Activated naive CD8-positive, alpha-beta T cell treated with anti-CD3 and anti-CD28 coated beads for 36 hours (primary cell): ENCODE measurements at regions not wholly inside any gene's neighbourhood (a gene's known extent, or its start where the extent isn't known, plus 50 kb on each side); places are given as distances from the start of the nearest gene placed in this dataset.
"Not testable (repeated sequence)": the region's sequence is repeated elsewhere in the genome, so short reads cannot be mapped to it uniquely, and the experiment has no call there.

Source experiments
- DNase-seq: peaks from one replicate; pipeline ENCODE4 v3.0.0; 2021
- H3K27ac Mint-ChIP-seq: one replicate; pipeline ENCODE4 v1.8.0; 2022; ENCODE audit warnings: mild to moderate bottlenecking, moderate library complexity, mixed read lengths
- H3K27me3 Mint-ChIP-seq: one replicate; pipeline ENCODE4 v1.8.0; 2022; ENCODE audit warnings: mild to moderate bottlenecking, mixed read lengths
- H3K36me3 Mint-ChIP-seq: one replicate; pipeline ENCODE4 v1.8.0; 2021; ENCODE audit warnings: mild to moderate bottlenecking, mixed read lengths
- H3K4me1 Mint-ChIP-seq: one replicate; pipeline ENCODE4 v1.8.0; 2021; ENCODE audit warnings: mixed read lengths
- H3K4me3 Mint-ChIP-seq: one replicate; pipeline ENCODE4 v1.8.0; 2022; ENCODE audit warnings: mild to moderate bottlenecking, moderate library complexity, mixed read lengths
- H3K9me3 Mint-ChIP-seq: one replicate; pipeline ENCODE4 v1.8.0; 2022; ENCODE audit warnings: mixed read lengths

GRCh38 chr6:28607990-28608389, 82.3 kb downstream of the GPX5 start:
- no peak overlapping the region for H3K27ac Mint-ChIP-seq

GRCh38 chr6:28609672-28610071, 84.0 kb downstream of the GPX5 start:
- H3K27ac Mint-ChIP-seq = no peak overlapping the region
- H3K4me3 Mint-ChIP-seq = no peak overlapping the region
- H3K36me3 Mint-ChIP-seq = peaks cover 3% of the 10 kb centered on the region
- no peaks in the 10 kb centered on the region for H3K9me3 Mint-ChIP-seq
- DNase-seq = no peak
- peaks cover 5% of the 10 kb centered on the region for H3K4me1 Mint-ChIP-seq
- H3K27me3 Mint-ChIP-seq = peaks cover 81% of the 10 kb centered on the region

More at GRCh38 chr6:28607990-28608389, 82.3 kb downstream of the GPX5 start:
- H3K9me3 Mint-ChIP-seq = no peaks in the 10 kb centered on the region
- H3K36me3 Mint-ChIP-seq = peaks cover 3% of the 10 kb centered on the region
- H3K4me1 Mint-ChIP-seq = peaks cover 5% of the 10 kb centered on the region
- H3K4me3 Mint-ChIP-seq = no peak overlapping the region
- no peak for DNase-seq
- peaks cover 81% of the 10 kb centered on the region for H3K27me3 Mint-ChIP-seq

GRCh38 chr6:28615616-28615954, 89.9 kb downstream of the GPX5 start:
- H3K4me3 Mint-ChIP-seq = no peak overlapping the region
- H3K27me3 Mint-ChIP-seq = peaks cover 77% of the 10 kb centered on the region
- H3K36me3 Mint-ChIP-seq = no peaks in the 10 kb centered on the region
- no peak overlapping the region for H3K27ac Mint-ChIP-seq
- peaks cover 3% of the 10 kb centered on the region for H3K9me3 Mint-ChIP-seq
- DNase-seq = no peak
- no peaks in the 10 kb centered on the region for H3K4me1 Mint-ChIP-seq

DNA sequence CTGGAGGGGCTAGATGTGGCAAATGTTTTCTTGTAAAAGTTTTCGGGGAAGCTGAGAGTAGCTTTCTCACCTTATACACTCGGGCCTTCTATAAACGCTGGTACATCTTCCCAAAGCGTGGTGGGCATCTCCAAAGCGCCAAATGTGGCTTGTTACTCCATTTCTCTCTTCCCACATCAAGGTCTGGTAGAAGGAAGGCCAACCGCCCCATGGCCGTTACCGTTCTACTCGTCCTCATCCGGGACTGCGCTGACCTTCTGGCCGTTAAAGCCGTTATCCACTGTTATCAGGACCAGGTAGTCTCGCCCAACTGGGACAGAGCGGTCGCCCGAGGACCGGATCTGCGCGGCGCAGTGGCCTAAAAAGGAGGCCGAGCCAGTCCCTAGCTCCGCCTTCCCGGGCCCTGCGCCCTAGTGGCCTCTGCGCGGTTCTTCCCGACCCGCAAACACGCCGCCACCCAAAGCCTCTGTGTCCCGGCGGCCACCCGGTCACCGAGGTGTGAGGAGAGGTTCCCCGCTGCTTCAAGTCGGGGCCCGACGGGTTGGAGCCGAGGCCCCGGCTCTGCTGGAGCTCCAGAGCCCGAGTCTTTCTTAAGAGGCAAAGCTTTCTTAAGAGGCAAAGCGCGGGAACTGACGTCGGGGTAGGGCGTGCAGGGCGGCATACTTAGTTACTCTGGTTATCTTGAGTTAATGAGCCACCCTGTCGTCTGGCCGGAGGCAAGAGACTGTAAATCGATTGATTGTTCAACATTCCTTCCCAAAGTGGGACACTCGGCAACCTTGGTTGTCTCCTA, 90.5 kb downstream of the GPX5 start:
- Mint-ChIP-seq H3K4me3 (no peak overlapping the region), H3K9me3 (peaks cover 6% of the 10 kb centered on the region), H3K27me3 (peaks cover 80% of the 10 kb centered on the region), H3K4me1 (peaks cover 2% of the 10 kb centered on the region), H3K27ac (no peak overlapping the region), H3K36me3 (no peaks in the 10 kb centered on the region)
- DNase-seq = peak; percentile 11

- no peak for DNase-seq
- H3K27ac Mint-ChIP-seq = no peak overlapping the region
- no peak overlapping the region for H3K4me3 Mint-ChIP-seq
- H3K9me3 Mint-ChIP-seq = peaks cover 12% of the 10 kb centered on the region
- H3K4me1 Mint-ChIP-seq = peaks cover 3% of the 10 kb centered on the region
- H3K36me3 Mint-ChIP-seq = no peaks in the 10 kb centered on the region
- peaks cover 76% of the 10 kb centered on the region for H3K27me3 Mint-ChIP-seq
Observed at GRCh38 chr6:28618898-28619555, 93.3 kb downstream of the GPX5 start.

- not testable (repeated sequence) for DNase-seq, H3K4me1 Mint-ChIP-seq, H3K27ac Mint-ChIP-seq, H3K36me3 Mint-ChIP-seq, H3K4me3 Mint-ChIP-seq
- Mint-ChIP-seq H3K9me3 (peaks cover 12% of the 10 kb centered on the region), H3K27me3 (peaks cover 54% of the 10 kb centered on the region)
Observed at GRCh38 chr6:28621268-28621667, 95.6 kb downstream of the GPX5 start.

- Mint-ChIP-seq H3K9me3 (peaks cover 12% of the 10 kb centered on the region), H3K27me3 (peaks cover 38% of the 10 kb centered on the region)
- H3K27ac Mint-ChIP-seq, H3K4me3 Mint-ChIP-seq, H3K4me1 Mint-ChIP-seq, DNase-seq, H3K36me3 Mint-ChIP-seq: not testable (repeated sequence)
Observed at GRCh38 chr6:28623242-28623641, 97.6 kb downstream of the GPX5 start.

DNA sequence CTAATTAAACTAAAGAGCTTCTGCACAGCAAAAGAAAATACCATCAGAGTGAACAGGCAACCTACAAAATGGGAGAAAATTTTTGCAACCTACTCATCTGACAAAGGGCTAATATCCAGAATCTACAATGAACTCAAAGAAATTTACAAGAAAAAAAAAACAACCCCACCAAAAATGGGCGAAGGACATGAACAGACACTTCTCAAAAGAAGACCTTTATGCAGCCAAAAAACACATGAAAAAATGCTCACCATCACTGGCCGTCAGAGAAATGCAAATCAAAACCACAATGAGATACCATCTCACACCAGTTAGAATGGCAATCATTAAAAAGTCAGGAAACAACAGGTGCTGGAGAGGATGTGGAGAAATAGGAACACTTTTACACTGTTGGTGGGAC, 100.7 kb downstream of the GPX5 start:
- not testable (repeated sequence) for H3K27ac Mint-ChIP-seq, H3K4me3 Mint-ChIP-seq, DNase-seq, H3K36me3 Mint-ChIP-seq, H3K4me1 Mint-ChIP-seq, H3K9me3 Mint-ChIP-seq
- peaks cover 27% of the 10 kb centered on the region for H3K27me3 Mint-ChIP-seq

- H3K4me3 Mint-ChIP-seq = no peak overlapping the region
- H3K27me3 Mint-ChIP-seq = peaks cover 75% of the 10 kb centered on the region
- DNase-seq = no peak
- H3K27ac Mint-ChIP-seq = no peak overlapping the region
- H3K36me3 Mint-ChIP-seq = peaks cover 2% of the 10 kb centered on the region
- H3K4me1 Mint-ChIP-seq = peaks cover 16% of the 10 kb centered on the region
- no peaks in the 10 kb centered on the region for H3K9me3 Mint-ChIP-seq
Observed at GRCh38 chr6:28632326-28632851, 106.7 kb downstream of the GPX5 start.

DNA sequence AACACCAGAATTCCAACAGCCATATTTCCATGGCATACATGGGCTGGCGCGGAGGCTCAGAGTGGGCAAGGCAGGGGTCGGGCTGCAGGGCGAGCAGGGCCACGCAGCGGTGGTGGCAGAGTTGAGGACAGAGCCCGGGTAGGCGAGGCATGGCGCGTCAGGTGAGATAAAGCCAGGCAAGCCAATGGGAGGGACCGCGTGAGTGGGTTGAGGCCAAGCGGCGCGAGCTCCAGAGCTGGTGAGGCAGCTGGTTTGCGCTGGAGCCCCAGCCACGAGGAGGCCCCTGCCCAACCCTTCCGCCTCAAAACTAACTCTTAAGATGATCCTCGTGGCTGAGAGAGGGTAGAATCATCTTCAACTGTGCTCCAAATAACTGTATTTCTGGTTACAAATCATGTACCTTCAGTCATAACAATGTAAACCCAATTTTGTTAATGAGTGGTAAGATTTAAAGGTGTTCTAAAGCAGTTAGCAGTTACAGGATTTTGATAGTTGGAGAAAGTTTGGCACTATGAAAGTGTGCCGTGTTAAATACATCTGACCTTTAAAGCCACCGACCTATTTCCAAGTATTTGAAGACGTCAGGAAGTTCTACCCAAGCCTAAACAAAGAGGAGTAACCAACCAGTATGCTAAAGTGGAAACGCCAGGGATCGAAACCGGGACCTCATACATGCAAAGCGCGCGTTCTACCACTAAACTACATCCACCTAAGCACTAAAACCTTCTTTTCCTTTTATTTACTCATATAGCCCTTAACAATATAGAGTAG, 107.9 kb downstream of the GPX5 start:
- no peak for DNase-seq
- Mint-ChIP-seq H3K27me3 (peaks cover 85% of the 10 kb centered on the region), H3K27ac (no peak overlapping the region), H3K36me3 (peaks cover 2% of the 10 kb centered on the region), H3K4me3 (no peak overlapping the region), H3K4me1 (peaks cover 16% of the 10 kb centered on the region), H3K9me3 (no peaks in the 10 kb centered on the region)

- Mint-ChIP-seq H3K36me3 (peaks cover 2% of the 10 kb centered on the region), H3K9me3 (no peaks in the 10 kb centered on the region), H3K27me3 (peaks cover 92% of the 10 kb centered on the region), H3K4me1 (peaks cover 16% of the 10 kb centered on the region), H3K4me3 (peak overlapping the region; percentile 74), H3K27ac (no peak overlapping the region)
- no peak for DNase-seq
Observed at GRCh38 chr6:28634411-28634760, 108.7 kb downstream of the GPX5 start.

- H3K36me3 Mint-ChIP-seq = peaks cover 2% of the 10 kb centered on the region
- no peak for DNase-seq
- H3K27me3 Mint-ChIP-seq = peaks cover 94% of the 10 kb centered on the region
- peak overlapping the region; percentile 74 for H3K4me3 Mint-ChIP-seq
- no peaks in the 10 kb centered on the region for H3K9me3 Mint-ChIP-seq
- H3K4me1 Mint-ChIP-seq = peaks cover 16% of the 10 kb centered on the region
- no peak overlapping the region for H3K27ac Mint-ChIP-seq
Observed at GRCh38 chr6:28634761-28635546, 109.3 kb downstream of the GPX5 start.

GRCh38 chr6:28635547-28636158, 110.0 kb downstream of the GPX5 start:
- H3K4me1 Mint-ChIP-seq = peaks cover 16% of the 10 kb centered on the region
- no peaks in the 10 kb centered on the region for H3K9me3 Mint-ChIP-seq
- H3K27me3 Mint-ChIP-seq = peaks cover 92% of the 10 kb centered on the region
- H3K27ac Mint-ChIP-seq = no peak overlapping the region
- peaks cover 2% of the 10 kb centered on the region for H3K36me3 Mint-ChIP-seq
- DNase-seq = no peak
- peak overlapping the region; percentile 74 for H3K4me3 Mint-ChIP-seq

DNA sequence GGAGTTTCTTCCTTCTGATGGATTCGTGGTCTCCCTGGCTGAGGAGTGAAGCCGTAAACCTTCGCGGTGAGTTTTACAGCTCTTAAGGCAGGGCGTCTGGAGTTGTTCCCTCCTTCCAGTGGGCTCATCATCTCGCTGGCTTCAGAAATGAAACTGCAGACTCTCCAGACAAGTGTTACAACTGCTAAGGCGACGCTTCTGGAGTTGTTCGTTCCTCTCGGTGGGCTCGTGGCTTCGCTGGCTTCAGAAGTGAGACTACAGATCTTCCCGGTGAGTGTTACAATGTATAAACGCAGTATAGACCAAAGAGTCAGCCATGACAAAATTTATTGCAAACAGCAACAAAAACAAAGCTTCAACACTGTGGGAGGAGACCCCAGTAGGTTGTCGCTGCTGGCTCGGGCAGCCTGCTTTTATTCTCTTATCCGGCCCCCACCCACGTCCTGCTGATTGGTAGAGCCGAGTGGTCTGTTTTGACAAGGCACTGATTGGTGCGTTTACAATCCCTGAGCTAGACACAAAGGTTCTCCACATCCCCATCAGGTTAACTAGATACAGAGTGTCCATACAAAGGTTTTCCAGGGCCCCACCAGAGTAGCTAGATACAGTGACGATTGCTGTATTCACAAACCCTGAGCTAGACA, 113.2 kb downstream of the GPX5 start:
- DNase-seq = no peak
- Mint-ChIP-seq H3K9me3 (peaks cover 2% of the 10 kb centered on the region), H3K36me3 (no peaks in the 10 kb centered on the region), H3K27ac (no peak overlapping the region), H3K4me1 (peaks cover 16% of the 10 kb centered on the region), H3K4me3 (no peak overlapping the region), H3K27me3 (peaks cover 82% of the 10 kb centered on the region)
